ENCODE measurements at regions not wholly inside any gene's neighbourhood (a gene's known extent, or its start where the extent isn't known, plus 50 kb on each side); places are given as distances from the start of the nearest gene placed in this dataset.

GRCh38 chr6:141666187-141666586 lies 466.5 kb upstream of the GJE1 start:
- Histone ChIP-seq H3K27ac (ENCODE audit: low read depth, low read length) (no peak overlapping the region), H3K9me3 (ENCODE audit: insufficient read depth, low read length) (no peaks in the 10 kb centered on the region), H3K36me3 (ENCODE audit: low read length) (no peaks in the 10 kb centered on the region), H3K4me3 (ENCODE audit: insufficient read depth, low read length, poor library complexity, severe bottlenecking) (no peak overlapping the region), H3K79me2 (ENCODE audit: insufficient read depth, low read length) (no peaks in the 10 kb centered on the region), H3K27me3 (ENCODE audit: low read length) (no peaks in the 10 kb centered on the region), H2AFZ (ENCODE audit: low read depth, low read length, severe bottlenecking) (no peak overlapping the region), H3K9me2 (replicated peaks; ENCODE audit: insufficient read depth, low read length) (no peaks in the 10 kb centered on the region), H4K20me1 (ENCODE audit: low read depth, low read length) (no peaks in the 10 kb centered on the region), H3F3A (ENCODE audit: insufficient read depth) (no peaks in the 10 kb centered on the region), H3K4me2 (ENCODE audit: low read depth, low read length, poor library complexity, severe bottlenecking) (no peak overlapping the region), H3K9ac (ENCODE audit: low read length) (no peak overlapping the region)
- TF ChIP-seq CTCF (IDR thresholded peaks at IDR 0.05; ENCODE audit: insufficient read depth, low read length, poor library complexity, severe bottlenecking), result no peak
- TF ChIP-seq EZH2phosphoT487 (conservative IDR thresholded peaks at IDR 0.05; ENCODE audit: low read length), result no peak

GRCh38 chr6:141664744-141665143 lies 468.0 kb upstream of the GJE1 start:
- Histone ChIP-seq H3K4me3 (ENCODE audit: insufficient read depth, low read length, poor library complexity, severe bottlenecking) (no peak overlapping the region), H3K4me2 (ENCODE audit: low read depth, low read length, poor library complexity, severe bottlenecking) (no peak overlapping the region), H3K9ac (ENCODE audit: low read length) (no peak overlapping the region), H4K20me1 (ENCODE audit: low read depth, low read length) (no peaks in the 10 kb centered on the region), H3K36me3 (ENCODE audit: low read length) (no peaks in the 10 kb centered on the region), H3K9me2 (replicated peaks; ENCODE audit: insufficient read depth, low read length) (no peaks in the 10 kb centered on the region), H3K9me3 (ENCODE audit: insufficient read depth, low read length) (no peaks in the 10 kb centered on the region), H3K79me2 (ENCODE audit: insufficient read depth, low read length) (no peaks in the 10 kb centered on the region), H3K27ac (ENCODE audit: low read depth, low read length) (no peak overlapping the region), H3F3A (ENCODE audit: insufficient read depth) (no peaks in the 10 kb centered on the region), H3K27me3 (ENCODE audit: low read length) (no peaks in the 10 kb centered on the region), H2AFZ (ENCODE audit: low read depth, low read length, severe bottlenecking) (no peak overlapping the region)
- TF ChIP-seq CTCF (IDR thresholded peaks at IDR 0.05; ENCODE audit: insufficient read depth, low read length, poor library complexity, severe bottlenecking) (no peak), EZH2phosphoT487 (conservative IDR thresholded peaks at IDR 0.05; ENCODE audit: low read length) (no peak)

- Histone ChIP-seq H3K9ac (ENCODE audit: low read length) (no peak overlapping the region), H3K4me2 (ENCODE audit: low read depth, low read length, poor library complexity, severe bottlenecking) (no peak overlapping the region), H3K27ac (ENCODE audit: low read depth, low read length) (no peak overlapping the region), H3K79me2 (ENCODE audit: insufficient read depth, low read length) (no peaks in the 10 kb centered on the region), H3K27me3 (ENCODE audit: low read length) (no peaks in the 10 kb centered on the region), H3K36me3 (ENCODE audit: low read length) (no peaks in the 10 kb centered on the region), H3K9me2 (replicated peaks; ENCODE audit: insufficient read depth, low read length) (no peaks in the 10 kb centered on the region), H2AFZ (ENCODE audit: low read depth, low read length, severe bottlenecking) (no peak overlapping the region), H4K20me1 (ENCODE audit: low read depth, low read length) (no peaks in the 10 kb centered on the region), H3F3A (ENCODE audit: insufficient read depth) (no peaks in the 10 kb centered on the region), H3K4me3 (ENCODE audit: insufficient read depth, low read length, poor library complexity, severe bottlenecking) (no peak overlapping the region), H3K9me3 (ENCODE audit: insufficient read depth, low read length) (no peaks in the 10 kb centered on the region)
- TF ChIP-seq EZH2phosphoT487 (conservative IDR thresholded peaks at IDR 0.05; ENCODE audit: low read length), result no peak
- no peak for TF ChIP-seq CTCF (IDR thresholded peaks at IDR 0.05; ENCODE audit: insufficient read depth, low read length, poor library complexity, severe bottlenecking)
Observed at GRCh38 chr6:141659582-141659981, 473.1 kb upstream of the GJE1 start.

GRCh38 chr6:141658696-141659095 lies 474.0 kb upstream of the GJE1 start:
- Histone ChIP-seq H4K20me1 (ENCODE audit: low read depth, low read length) (no peaks in the 10 kb centered on the region), H3K9me2 (replicated peaks; ENCODE audit: insufficient read depth, low read length) (no peaks in the 10 kb centered on the region), H3F3A (ENCODE audit: insufficient read depth) (no peaks in the 10 kb centered on the region), H3K27ac (ENCODE audit: low read depth, low read length) (no peak overlapping the region), H3K4me2 (ENCODE audit: low read depth, low read length, poor library complexity, severe bottlenecking) (no peak overlapping the region), H3K27me3 (ENCODE audit: low read length) (no peaks in the 10 kb centered on the region), H2AFZ (ENCODE audit: low read depth, low read length, severe bottlenecking) (no peak overlapping the region), H3K36me3 (ENCODE audit: low read length) (no peaks in the 10 kb centered on the region), H3K9me3 (ENCODE audit: insufficient read depth, low read length) (no peaks in the 10 kb centered on the region), H3K4me3 (ENCODE audit: insufficient read depth, low read length, poor library complexity, severe bottlenecking) (no peak overlapping the region), H3K79me2 (ENCODE audit: insufficient read depth, low read length) (no peaks in the 10 kb centered on the region), H3K9ac (ENCODE audit: low read length) (no peak overlapping the region)
- TF ChIP-seq EZH2phosphoT487 (conservative IDR thresholded peaks at IDR 0.05; ENCODE audit: low read length) (no peak), CTCF (IDR thresholded peaks at IDR 0.05; ENCODE audit: insufficient read depth, low read length, poor library complexity, severe bottlenecking) (no peak)
